ENCODE measurements at regions not wholly inside any gene's neighbourhood (a gene's known extent, or its start where the extent isn't known, plus 50 kb on each side); places are given as distances from the start of the nearest gene placed in this dataset.
A peak's percentile ranks its signal among the peaks of the same experiment; 100 is the strongest.

DNA sequence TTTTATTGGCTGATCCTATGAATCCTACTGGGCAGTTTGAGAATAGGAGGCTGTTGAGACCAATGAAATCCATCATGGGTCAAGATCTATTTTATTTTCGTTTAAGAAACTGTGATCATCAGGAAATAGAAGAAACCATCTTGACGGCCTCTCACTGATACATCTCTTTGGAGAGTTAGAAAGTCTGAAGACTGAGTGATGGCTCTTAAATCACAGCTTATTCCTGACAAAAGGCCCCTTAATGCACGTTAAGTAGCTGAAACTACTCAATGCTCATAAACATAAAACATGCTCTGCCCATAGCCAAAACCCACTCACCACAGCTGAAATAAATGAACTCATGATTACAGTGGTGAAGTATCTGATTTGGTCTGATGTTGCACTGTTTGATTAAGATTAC, 784.5 kb upstream of the NEGR1 start:
- Histone ChIP-seq H3K9ac (ENCODE audit: low read length) (no peak overlapping the region), H3K9me3 (replicated peaks; ENCODE audit: insufficient read depth, low read length) (no peaks in the 10 kb centered on the region), H4K20me1 (ENCODE audit: insufficient read depth, low read length) (no peaks in the 10 kb centered on the region), H3K27me3 (replicated peaks; ENCODE audit: insufficient read depth, low read length) (no peaks in the 10 kb centered on the region), H3F3A (ENCODE audit: insufficient read depth, low read length) (no peaks in the 10 kb centered on the region), H3K4me1 (ENCODE audit: low read length) (no peaks in the 10 kb centered on the region), H3K4me2 (ENCODE audit: low read depth, low read length) (no peak overlapping the region), H3K9me2 (replicated peaks; ENCODE audit: insufficient read depth, low read length) (no peaks in the 10 kb centered on the region), H2AFZ (ENCODE audit: low read length) (no peak overlapping the region), H3K27ac (ENCODE audit: low read length) (no peak overlapping the region), H3K4me3 (ENCODE audit: low read length) (no peak overlapping the region), H3K36me3 (replicated peaks; ENCODE audit: insufficient read depth, low read length) (no peaks in the 10 kb centered on the region), H3K79me2 (ENCODE audit: low read length) (no peaks in the 10 kb centered on the region)
- no peak for DNase-seq
- TF ChIP-seq, protein P1, sequence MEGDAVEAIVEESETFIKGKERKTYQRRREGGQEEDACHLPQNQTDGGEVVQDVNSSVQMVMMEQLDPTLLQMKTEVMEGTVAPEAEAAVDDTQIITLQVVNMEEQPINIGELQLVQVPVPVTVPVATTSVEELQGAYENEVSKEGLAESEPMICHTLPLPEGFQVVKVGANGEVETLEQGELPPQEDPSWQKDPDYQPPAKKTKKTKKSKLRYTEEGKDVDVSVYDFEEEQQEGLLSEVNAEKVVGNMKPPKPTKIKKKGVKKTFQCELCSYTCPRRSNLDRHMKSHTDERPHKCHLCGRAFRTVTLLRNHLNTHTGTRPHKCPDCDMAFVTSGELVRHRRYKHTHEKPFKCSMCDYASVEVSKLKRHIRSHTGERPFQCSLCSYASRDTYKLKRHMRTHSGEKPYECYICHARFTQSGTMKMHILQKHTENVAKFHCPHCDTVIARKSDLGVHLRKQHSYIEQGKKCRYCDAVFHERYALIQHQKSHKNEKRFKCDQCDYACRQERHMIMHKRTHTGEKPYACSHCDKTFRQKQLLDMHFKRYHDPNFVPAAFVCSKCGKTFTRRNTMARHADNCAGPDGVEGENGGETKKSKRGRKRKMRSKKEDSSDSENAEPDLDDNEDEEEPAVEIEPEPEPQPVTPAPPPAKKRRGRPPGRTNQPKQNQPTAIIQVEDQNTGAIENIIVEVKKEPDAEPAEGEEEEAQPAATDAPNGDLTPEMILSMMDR (IDR thresholded peaks at IDR 0.05; ENCODE audit: low read length), result no peak
- TF ChIP-seq EZH2 (optimal IDR thresholded peaks at IDR 0.05; ENCODE audit: low read depth, low read length) (no peak), EZH2phosphoT487 (IDR thresholded peaks at IDR 0.05; ENCODE audit: low read length) (no peak)

- Histone ChIP-seq H3K9me3 (replicated peaks; ENCODE audit: insufficient read depth, low read length) (no peaks in the 10 kb centered on the region), H3K9ac (ENCODE audit: low read length) (no peak overlapping the region), H4K20me1 (ENCODE audit: insufficient read depth, low read length) (no peaks in the 10 kb centered on the region), H3K79me2 (ENCODE audit: low read length) (no peaks in the 10 kb centered on the region), H3K4me2 (ENCODE audit: low read depth, low read length) (no peak overlapping the region), H3K4me1 (ENCODE audit: low read length) (no peaks in the 10 kb centered on the region), H3K27me3 (replicated peaks; ENCODE audit: insufficient read depth, low read length) (no peaks in the 10 kb centered on the region), H2AFZ (ENCODE audit: low read length) (no peak overlapping the region), H3K36me3 (replicated peaks; ENCODE audit: insufficient read depth, low read length) (no peaks in the 10 kb centered on the region), H3K27ac (ENCODE audit: low read length) (no peak overlapping the region), H3K4me3 (ENCODE audit: low read length) (no peak overlapping the region), H3F3A (ENCODE audit: insufficient read depth, low read length) (no peaks in the 10 kb centered on the region), H3K9me2 (replicated peaks; ENCODE audit: insufficient read depth, low read length) (no peaks in the 10 kb centered on the region)
- TF ChIP-seq, protein P1 (IDR thresholded peaks at IDR 0.05; ENCODE audit: low read length), result no peak
- TF ChIP-seq EZH2 (optimal IDR thresholded peaks at IDR 0.05; ENCODE audit: low read depth, low read length), result no peak
- TF ChIP-seq EZH2phosphoT487 (IDR thresholded peaks at IDR 0.05; ENCODE audit: low read length), result no peak
- DNase-seq, result peak; percentile 61
Measured at GRCh38 chr1:73065339-73066041, 783.2 kb upstream of the NEGR1 start.

DNA sequence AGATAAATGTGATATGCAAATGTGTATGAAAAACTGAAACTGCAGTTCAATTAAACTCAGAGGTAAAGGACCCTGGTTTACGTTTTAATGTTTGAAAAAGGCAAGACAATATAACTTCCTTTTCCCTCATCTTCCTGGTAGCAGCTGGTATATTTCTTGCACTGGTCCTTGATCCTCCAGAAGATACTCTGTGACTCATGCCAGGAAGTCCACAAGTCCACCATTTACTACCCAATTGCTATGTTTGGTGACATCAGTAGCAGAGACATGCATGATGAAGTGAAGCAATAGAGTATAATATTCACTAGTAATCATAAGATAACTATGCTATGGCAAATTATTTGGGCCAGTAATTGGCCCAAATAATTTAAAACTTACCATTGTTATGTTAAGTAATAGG, 774.5 kb upstream of the NEGR1 start:
- no peak for TF ChIP-seq EZH2 (optimal IDR thresholded peaks at IDR 0.05; ENCODE audit: low read depth, low read length)
- TF ChIP-seq EZH2phosphoT487 (IDR thresholded peaks at IDR 0.05; ENCODE audit: low read length), result no peak
- no peaks in the 10 kb centered on the region for H4K20me1 ChIP-seq (ENCODE audit: insufficient read depth, low read length)
- no peak overlapping the region for H3K4me3 ChIP-seq (ENCODE audit: low read length)
- DNase-seq, result no peak
- no peaks in the 10 kb centered on the region for H3K9me3 ChIP-seq (replicated peaks; ENCODE audit: insufficient read depth, low read length)
- no peaks in the 10 kb centered on the region for H3K79me2 ChIP-seq (ENCODE audit: low read length)
- H3K4me1 ChIP-seq (ENCODE audit: low read length), result no peaks in the 10 kb centered on the region
- no peaks in the 10 kb centered on the region for H3K9me2 ChIP-seq (replicated peaks; ENCODE audit: insufficient read depth, low read length)
- H3K4me2 ChIP-seq (ENCODE audit: low read depth, low read length), result no peak overlapping the region
- H3K36me3 ChIP-seq (replicated peaks; ENCODE audit: insufficient read depth, low read length), result no peaks in the 10 kb centered on the region
- H3K27ac ChIP-seq (ENCODE audit: low read length), result no peak overlapping the region
- no peaks in the 10 kb centered on the region for H3F3A ChIP-seq (ENCODE audit: insufficient read depth, low read length)
- H2AFZ ChIP-seq (ENCODE audit: low read length), result no peak overlapping the region
- H3K27me3 ChIP-seq (replicated peaks; ENCODE audit: insufficient read depth, low read length), result no peaks in the 10 kb centered on the region
- H3K9ac ChIP-seq (ENCODE audit: low read length), result no peak overlapping the region
